Kidney (tissue), 13 donors: ENCODE measurements at regions not wholly inside any gene's neighbourhood (a gene's known extent, or its start where the extent isn't known, plus 50 kb on each side); places are given as distances from the start of the nearest gene placed in this dataset.

Experiments used
- DNase-seq, 5 donors: peaks; one replicate each; pipeline ENCODE4 v3.0.0-alpha.2; 2013 to 2020
- FAIRE-seq: peaks from 2 replicates; lab custom pipeline; 2012; peaks lifted over from hg19 to GRCh38; lab: Jason Lieb, UNC
- H3K27ac ChIP-seq, 2 donors: one replicate each; pipeline ENCODE4 v1.7.0; 2013; ENCODE audit warnings: low read depth in 2 of 2, low read length in 2 of 2, inconsistent platforms in 1 of 2
- H3K27me3 ChIP-seq: one replicate; pipeline ENCODE4 v1.7.1; 2013; ENCODE audit warnings: low read length, inconsistent platforms; ENCODE audit not compliant: control insufficient read depth, insufficient read depth
- H3K36me3 ChIP-seq, 3 donors: one replicate each; pipeline versions ENCODE4 v1.7.0 to v1.7.1; 2013; ENCODE audit warnings: low read length in 3 of 3, control low read depth in 1 of 3, inconsistent platforms in 1 of 3; ENCODE audit not compliant: insufficient read depth in 3 of 3, control insufficient read depth in 2 of 3
- H3K4me1 ChIP-seq, 3 donors: one replicate each; pipeline versions ENCODE4 v1.7.0 to v1.7.1; 2013; ENCODE audit warnings: low read length in 3 of 3, inconsistent platforms in 1 of 3, low read depth in 1 of 3; ENCODE audit not compliant: control insufficient read depth in 2 of 3, insufficient read depth in 2 of 3
- H3K4me3 ChIP-seq, 3 donors: one replicate each; pipeline versions ENCODE4 v1.7.0 to v1.8.1; 2013; ENCODE audit warnings: low read length in 3 of 3, control low read depth in 1 of 3, inconsistent platforms in 1 of 3
- H3K9ac ChIP-seq, 3 donors: one replicate each; pipeline versions ENCODE4 v1.7.0 to v1.7.1; 2013; ENCODE audit warnings: low read length in 3 of 3, control low read depth in 1 of 3, inconsistent platforms in 1 of 3
- H3K9me3 ChIP-seq, 3 donors: one replicate each; pipeline versions ENCODE4 v1.7.0 to v1.7.1; 2013; ENCODE audit warnings: low read length in 3 of 3, control low read depth in 1 of 3, inconsistent platforms in 1 of 3; ENCODE audit not compliant: control insufficient read depth in 2 of 3, insufficient read depth in 1 of 3
- CTCF ChIP-seq: IDR thresholded peaks from 3 replicates; pipeline ENCODE4 v1.5.1; 2012; ENCODE audit warnings: mild to moderate bottlenecking, moderate library complexity, borderline replicate concordance; ENCODE audit not compliant: insufficient read depth; ENCODE audit errors: extremely low read depth
- intact Hi-C: fragments of 100-400 bp; cut with DNase I; formaldehyde crosslinking; loops from one replicate; pipeline ENCODE4 v1.11.1; 2022
- donor health status: control.
- donor health status: control.
- donor health status: control.
- donor health status: control.
- donor health status: control.
- donor health status: DM: yes; HTN: yes; CAD: no.
- donor health status: Normal renal cell carcinoma (clear cell type).

- intact Hi-C loops = no loop called here
- H3K4me3 ChIP-seq = no peak overlapping the region
- DNase-seq = no peak
- no peaks in the 10 kb centered on the region for H3K36me3 ChIP-seq
- H3K9me3 ChIP-seq = no peaks in the 10 kb centered on the region
- H3K27ac ChIP-seq = no peak overlapping the region
- no peak overlapping the region for H3K9ac ChIP-seq
- no peaks in the 10 kb centered on the region for H3K4me1 ChIP-seq
- FAIRE-seq = no peak
- H3K27me3 ChIP-seq = no peaks in the 10 kb centered on the region
- TF ChIP-seq CTCF = no peak
Measured at GRCh38 chr6:14734052-14734415, 511.8 kb upstream of the JARID2 start.

GRCh38 chr6:14734416-14735340, 511.2 kb upstream of the JARID2 start:
- no peaks in the 10 kb centered on the region for H3K27me3 ChIP-seq
- no peak overlapping the region for H3K4me3 ChIP-seq
- FAIRE-seq = no peak
- TF ChIP-seq CTCF = no peak
- H3K9me3 ChIP-seq = no peaks in the 10 kb centered on the region
- no peak for DNase-seq
- H3K27ac ChIP-seq = no peak overlapping the region
- intact Hi-C loops = no loop called here
- no peak overlapping the region for H3K9ac ChIP-seq
- no peaks in the 10 kb centered on the region for H3K36me3 ChIP-seq
- H3K4me1 ChIP-seq = no peaks in the 10 kb centered on the region

- Histone ChIP-seq H3K36me3 (no peaks in the 10 kb centered on the region), H3K4me1 (no peaks in the 10 kb centered on the region), H3K9me3 (no peaks in the 10 kb centered on the region), H3K9ac (no peak overlapping the region), H3K27me3 (no peaks in the 10 kb centered on the region), H3K27ac (no peak overlapping the region), H3K4me3 (no peak overlapping the region)
- FAIRE-seq = no peak
- intact Hi-C loops = no loop called here
- TF ChIP-seq CTCF = no peak
- no peak for DNase-seq
Measured at GRCh38 chr6:14735956-14736486, 509.8 kb upstream of the JARID2 start.
